Sigmoid colon (tissue), 3 donors: ENCODE measurements at regions not wholly inside any gene's neighbourhood (a gene's known extent, or its start where the extent isn't known, plus 50 kb on each side); places are given as distances from the start of the nearest gene placed in this dataset.

Source experiments
- POLR2A ChIP-seq, 2 donors: fragments of 450-650 bp; IDR thresholded peaks; one replicate each; pipeline ENCODE4 v1.6.1; 2016; ENCODE audit warnings: antibody characterized with exemption in 2 of 2, mild to moderate bottlenecking in 2 of 2, moderate library complexity in 2 of 2
- TF ChIP-seq, protein P1 (sequence below), 4 experiments: fragments of 450-650 bp in 3 of 4; fragments of 200-600 bp in 1 of 4; IDR thresholded peaks; one replicate each; pipeline ENCODE4 v1.5.1; 2016 to 2019; ENCODE audit warnings: antibody characterized with exemption in 4 of 4, mild to moderate bottlenecking in 3 of 4, moderate library complexity in 2 of 4

DNA sequence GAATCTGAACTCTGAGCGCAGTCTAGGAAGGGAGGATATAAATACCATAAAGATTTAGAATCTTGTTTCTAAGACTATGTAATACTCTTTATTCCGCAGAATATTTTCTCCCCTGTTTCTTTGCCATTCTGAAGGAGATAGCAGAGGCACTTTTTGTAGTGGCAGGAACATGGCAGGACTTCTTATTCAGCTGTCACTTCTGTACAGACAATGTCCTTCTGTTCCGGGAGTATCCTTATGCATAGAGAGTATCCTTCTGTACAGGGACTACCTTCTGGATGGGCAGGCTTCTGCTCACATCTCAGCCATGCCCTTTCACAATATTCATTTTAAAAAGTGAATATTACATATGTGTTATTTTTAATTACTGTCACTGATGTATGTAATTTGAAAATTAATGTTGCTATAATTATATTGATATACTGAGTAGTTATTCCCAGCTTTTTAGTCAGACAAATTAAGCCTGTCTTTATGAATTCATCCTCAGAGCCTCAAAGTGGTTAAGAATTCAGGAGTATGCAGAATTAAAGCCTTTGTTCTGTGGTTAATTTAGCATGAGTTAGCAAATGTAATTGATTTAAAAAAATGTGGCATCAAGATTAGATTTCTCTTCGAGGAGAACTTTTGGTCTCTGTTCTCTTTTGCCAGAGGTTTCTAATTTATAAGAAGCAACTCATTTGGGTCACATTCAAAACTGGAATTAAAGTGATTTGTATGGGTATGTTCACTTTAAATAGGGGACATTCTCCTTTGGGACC is 174.4 kb downstream of the FHIP1A start:
- no peak for TF ChIP-seq POLR2A (IDR thresholded peaks at IDR 0.05)
- TF ChIP-seq, protein P1, sequence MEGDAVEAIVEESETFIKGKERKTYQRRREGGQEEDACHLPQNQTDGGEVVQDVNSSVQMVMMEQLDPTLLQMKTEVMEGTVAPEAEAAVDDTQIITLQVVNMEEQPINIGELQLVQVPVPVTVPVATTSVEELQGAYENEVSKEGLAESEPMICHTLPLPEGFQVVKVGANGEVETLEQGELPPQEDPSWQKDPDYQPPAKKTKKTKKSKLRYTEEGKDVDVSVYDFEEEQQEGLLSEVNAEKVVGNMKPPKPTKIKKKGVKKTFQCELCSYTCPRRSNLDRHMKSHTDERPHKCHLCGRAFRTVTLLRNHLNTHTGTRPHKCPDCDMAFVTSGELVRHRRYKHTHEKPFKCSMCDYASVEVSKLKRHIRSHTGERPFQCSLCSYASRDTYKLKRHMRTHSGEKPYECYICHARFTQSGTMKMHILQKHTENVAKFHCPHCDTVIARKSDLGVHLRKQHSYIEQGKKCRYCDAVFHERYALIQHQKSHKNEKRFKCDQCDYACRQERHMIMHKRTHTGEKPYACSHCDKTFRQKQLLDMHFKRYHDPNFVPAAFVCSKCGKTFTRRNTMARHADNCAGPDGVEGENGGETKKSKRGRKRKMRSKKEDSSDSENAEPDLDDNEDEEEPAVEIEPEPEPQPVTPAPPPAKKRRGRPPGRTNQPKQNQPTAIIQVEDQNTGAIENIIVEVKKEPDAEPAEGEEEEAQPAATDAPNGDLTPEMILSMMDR (IDR thresholded peaks at IDR 0.05) = no peak
